ENCODE measurements at regions not wholly inside any gene's neighbourhood (a gene's known extent, or its start where the extent isn't known, plus 50 kb on each side); places are given as distances from the start of the nearest gene placed in this dataset.

GRCh38 chr9:87100001-87100400 is 152.7 kb upstream of the GAS1 start:
- TF ChIP-seq CTCF (conservative IDR thresholded peaks at IDR 0.05; ENCODE audit: low read depth in 2 of 2) (no peak), EZH2 (IDR thresholded peaks at IDR 0.05; ENCODE audit: low read depth, unreplicated experiment) (no peak), CREB1 (CRISPR knock-in tag; IDR thresholded peaks at IDR 0.05; ENCODE audit: low read depth) (no peak), EZH2phosphoT487 (IDR thresholded peaks at IDR 0.05; ENCODE audit: unreplicated experiment) (no peak), POLR2AphosphoS5 (IDR thresholded peaks at IDR 0.05; ENCODE audit: low read depth) (no peak), REST (IDR thresholded peaks at IDR 0.05; ENCODE audit: unreplicated experiment) (no peak), JUNB (IDR thresholded peaks at IDR 0.05; ENCODE audit: unreplicated experiment) (no peak)
